Esophagus muscularis mucosa (tissue), 4 donors: ENCODE measurements at regions not wholly inside any gene's neighbourhood (a gene's known extent, or its start where the extent isn't known, plus 50 kb on each side); places are given as distances from the start of the nearest gene placed in this dataset.

ENCODE experiments used
- DNase-seq: peaks from one replicate; pipeline ENCODE4 v3.0.0-alpha.2; 2017; ENCODE audit errors: extremely low spot score
- H3K27ac ChIP-seq, 4 donors: fragments of 200-600 bp; sonication (generic); replicated peaks in 1 of 4; 1 replicate in 3 of 4; 2 replicates in 1 of 4; pipeline ENCODE4 v1.5.1; 2016 to 2019; ENCODE audit warnings: mild to moderate bottlenecking in 1 of 4
- H3K27me3 ChIP-seq, 4 donors: fragments of 200-600 bp; sonication (generic); one replicate each; pipeline versions ENCODE4 v1.5.1 to v1.6.0; 2016 to 2019
- H3K36me3 ChIP-seq, 4 donors: fragments of 200-600 bp; sonication (generic); one replicate each; pipeline ENCODE4 v1.5.1; 2016 to 2019
- H3K4me1 ChIP-seq, 4 donors: fragments of 200-600 bp; sonication (generic); one replicate each; pipeline ENCODE4 v1.5.1; 2016 to 2019
- H3K4me3 ChIP-seq, 4 donors: fragments of 200-600 bp; sonication (generic); 1 replicate in 2 of 4; 2 replicates in 2 of 4; pipeline ENCODE4 v1.5.1; 2016 to 2019; ENCODE audit warnings: mild to moderate bottlenecking in 4 of 4, moderate library complexity in 1 of 4
- H3K9me3 ChIP-seq, 4 donors: fragments of 200-600 bp; sonication (generic); 1 replicate in 3 of 4; 2 replicates in 1 of 4; pipeline ENCODE4 v1.5.1; 2016 to 2019
- CTCF ChIP-seq, 3 experiments: fragments of 200-600 bp in 2 of 3; fragments of 450-650 bp in 1 of 3; sonication (generic) in 2 of 3; IDR thresholded peaks; one replicate each; pipeline ENCODE4 v1.5.1; 2017 to 2019; ENCODE audit warnings: antibody characterized with exemption in 3 of 3, mild to moderate bottlenecking in 2 of 3, moderate library complexity in 1 of 3
- EP300 ChIP-seq: sonication (generic); formaldehyde crosslinking; IDR thresholded peaks from one replicate; pipeline ENCODE4 v1.6.1; 2017; ENCODE audit warnings: antibody characterized with exemption
- POLR2A ChIP-seq: fragments of 450-650 bp; IDR thresholded peaks from one replicate; pipeline ENCODE4 v1.6.1; 2017; ENCODE audit warnings: antibody characterized with exemption, moderate library complexity, mild to moderate bottlenecking, low read depth
- POLR2AphosphoS5 ChIP-seq, 2 donors: sonication (generic); formaldehyde crosslinking; IDR thresholded peaks; one replicate each; pipeline ENCODE4 v1.6.1; 2017; ENCODE audit warnings: antibody characterized with exemption in 2 of 2
- WGBS: methylation state at CpG from one replicate; pipeline ENCODE4 v1.1.5; 2018; 5-methylcytosine and 5-hydroxymethylcytosine counted together
- intact Hi-C: fragments of 100-400 bp; cut with DNase I; formaldehyde crosslinking; loops from one replicate; pipeline ENCODE4 v1.15.1; 2023

GRCh38 chrX:74160358-74160757 is 143.6 kb upstream of the ZCCHC13 start:
- intact Hi-C loops = no loop called here
- WGBS = 95% methylated on average over 1 of the region's 1 CpG

GRCh38 chrX:74147439-74147838 is 156.5 kb upstream of the ZCCHC13 start:
- Histone ChIP-seq H3K4me1 (no peaks in the 10 kb centered on the region), H3K9me3 (peaks cover 0 to 4% (median 0%) of the 10 kb centered on the region in 4 donors), H3K27me3 (no peaks in the 10 kb centered on the region), H3K27ac (no peak overlapping the region), H3K4me3 (no peak overlapping the region), H3K36me3 (no peaks in the 10 kb centered on the region)
- TF ChIP-seq CTCF (IDR thresholded peaks at IDR 0.05) (no peak), EP300 (no peak), POLR2AphosphoS5 (IDR thresholded peaks at IDR 0.05) (no peak), POLR2A (no peak)
- no peak for DNase-seq
- intact Hi-C loops = no loop called here

More at GRCh38 chrX:74160358-74160757, 143.6 kb upstream of the ZCCHC13 start:
- H3K27ac ChIP-seq = no peak overlapping the region
- H3K9me3 ChIP-seq = peaks cover 0 to 9% (median 3%) of the 10 kb centered on the region in 4 donors
- H3K4me3 ChIP-seq = no peak overlapping the region
- no peaks in the 10 kb centered on the region for H3K4me1 ChIP-seq
- TF ChIP-seq POLR2A = no peak
- no peak for TF ChIP-seq EP300
- no peak for TF ChIP-seq POLR2AphosphoS5 (IDR thresholded peaks at IDR 0.05)
- TF ChIP-seq CTCF (IDR thresholded peaks at IDR 0.05) = no peak
- H3K36me3 ChIP-seq = peaks cover 0 to 10% (median 3%) of the 10 kb centered on the region in 4 donors
- no peaks in the 10 kb centered on the region for H3K27me3 ChIP-seq
- no peak for DNase-seq

- Histone ChIP-seq H3K27ac (no peak overlapping the region), H3K9me3 (peaks cover 0 to 4% (median 0%) of the 10 kb centered on the region in 4 donors), H3K27me3 (no peaks in the 10 kb centered on the region), H3K36me3 (no peaks in the 10 kb centered on the region), H3K4me1 (no peaks in the 10 kb centered on the region), H3K4me3 (no peak overlapping the region)
- no peak for DNase-seq
- intact Hi-C loops = no loop called here
- TF ChIP-seq CTCF (IDR thresholded peaks at IDR 0.05) = no peak
Measured at GRCh38 chrX:74138943-74139342, 165.0 kb upstream of the ZCCHC13 start.

GRCh38 chrX:74133156-74133796 is 170.7 kb upstream of the ZCCHC13 start:
- DNase-seq = no peak
- peaks cover 0 to 9% (median 4%) of the 10 kb centered on the region in 4 donors for H3K36me3 ChIP-seq
- no peak overlapping the region for H3K4me3 ChIP-seq
- WGBS = 24% methylated on average over 5 of the region's 5 CpGs
- intact Hi-C loops = loop anchor here (2.0 kb wide), 1 partner anchor 276 kb away; no protein-coding TSS in a partner anchor
- H3K27me3 ChIP-seq = no peaks in the 10 kb centered on the region
- TF ChIP-seq EP300 = no peak
- TF ChIP-seq CTCF (IDR thresholded peaks at IDR 0.05) = peak; percentile 61 to 79 (median 65)
- no peaks in the 10 kb centered on the region for H3K9me3 ChIP-seq
- H3K27ac ChIP-seq = no peak overlapping the region
- H3K4me1 ChIP-seq = peaks cover 0 to 7% (median 0%) of the 10 kb centered on the region in 4 donors

GRCh38 chrX:74132280-74132679 is 171.7 kb upstream of the ZCCHC13 start:
- intact Hi-C loops = loop anchor here (2.0 kb wide), 1 partner anchor 275 kb away; no protein-coding TSS in a partner anchor
- H3K27me3 ChIP-seq = no peaks in the 10 kb centered on the region
- WGBS = 61% methylated on average over 4 of the region's 4 CpGs
- peaks cover 0 to 17% (median 6%) of the 10 kb centered on the region in 4 donors for H3K36me3 ChIP-seq
- no peak overlapping the region for H3K4me3 ChIP-seq
- no peak for TF ChIP-seq POLR2AphosphoS5 (IDR thresholded peaks at IDR 0.05)
- no peak for TF ChIP-seq EP300
- no peak for TF ChIP-seq POLR2A
- TF ChIP-seq CTCF (IDR thresholded peaks at IDR 0.05) = no peak
- H3K9me3 ChIP-seq = no peaks in the 10 kb centered on the region
- H3K27ac ChIP-seq = no peak overlapping the region
- DNase-seq = no peak
- peaks cover 0 to 7% (median 0%) of the 10 kb centered on the region in 4 donors for H3K4me1 ChIP-seq
